ENCODE measurements at regions not wholly inside any gene's neighbourhood (a gene's known extent, or its start where the extent isn't known, plus 50 kb on each side); places are given as distances from the start of the nearest gene placed in this dataset.

DNA sequence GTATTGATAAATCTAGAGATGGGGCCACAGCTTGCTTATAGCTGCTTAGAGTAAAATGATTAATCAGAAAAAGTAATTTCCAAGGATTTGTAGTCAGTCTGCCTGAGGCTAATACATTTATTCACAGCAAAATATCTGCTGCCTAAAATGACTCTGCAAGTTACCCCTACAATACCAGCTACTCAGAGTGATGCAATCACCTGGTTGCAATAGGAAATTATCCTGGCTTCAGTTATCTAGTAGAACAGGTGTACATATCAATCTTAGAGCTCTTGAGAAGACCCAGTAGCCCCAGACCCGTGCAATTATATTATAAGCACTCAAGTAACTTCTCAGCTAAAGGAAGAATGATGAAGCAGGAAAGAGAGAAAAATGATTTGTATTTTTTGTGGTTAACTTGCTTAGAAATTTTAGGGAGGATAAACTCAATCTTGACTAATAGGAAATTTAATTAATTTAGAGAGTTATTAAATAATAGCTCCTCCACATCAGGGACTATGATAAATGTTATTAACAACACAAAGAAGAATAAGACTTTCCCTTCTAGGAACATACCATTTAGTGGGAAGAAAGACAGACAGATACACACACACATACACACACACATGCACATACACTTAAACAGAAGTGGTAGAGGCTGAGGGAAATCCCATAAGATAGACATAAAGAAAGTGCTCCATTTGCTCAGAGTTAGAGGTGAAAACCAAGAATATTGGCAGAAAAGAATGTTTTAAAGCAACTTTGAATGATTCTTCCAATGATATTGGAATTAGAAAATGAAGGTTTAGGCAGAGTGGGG, 140.4 kb upstream of the PRSS1 start:
- Histone ChIP-seq H3K9me3 (no peaks in the 10 kb centered on the region), H3K4me1 (no peaks in the 10 kb centered on the region), H3K36me3 (no peaks in the 10 kb centered on the region), H3K27me3 (no peaks in the 10 kb centered on the region), H3K27ac (no peak overlapping the region), H3K9ac (ENCODE audit: low read depth in 2 of 2, low read length in 2 of 2) (no peak overlapping the region), H3K4me3 (no peak overlapping the region)
- no peak for DNase-seq
- intact Hi-C loops (cut with DNase I), result loop anchor here (10.0 kb wide), 2 partner anchors 176 to 616 kb away; partner anchors contain the start of gene TAS2R40
- no peak for TF ChIP-seq CTCF (IDR thresholded peaks at IDR 0.05)

- Histone ChIP-seq H3K4me1 (no peaks in the 10 kb centered on the region), H3K9me3 (no peaks in the 10 kb centered on the region), H3K36me3 (no peaks in the 10 kb centered on the region), H3K27ac (no peak overlapping the region), H3K27me3 (no peaks in the 10 kb centered on the region), H3K9ac (ENCODE audit: low read depth in 2 of 2, low read length in 2 of 2) (no peak overlapping the region), H3K4me3 (no peak overlapping the region)
- TF ChIP-seq CTCF (IDR thresholded peaks at IDR 0.05), result no peak
- intact Hi-C loops (cut with DNase I), result loop anchor here (10.0 kb wide), 2 partner anchors 177 to 617 kb away; partner anchors contain the start of gene TAS2R40
- no peak for DNase-seq
Observed at GRCh38 chr7:142607351-142607750, 141.9 kb upstream of the PRSS1 start.

DNA sequence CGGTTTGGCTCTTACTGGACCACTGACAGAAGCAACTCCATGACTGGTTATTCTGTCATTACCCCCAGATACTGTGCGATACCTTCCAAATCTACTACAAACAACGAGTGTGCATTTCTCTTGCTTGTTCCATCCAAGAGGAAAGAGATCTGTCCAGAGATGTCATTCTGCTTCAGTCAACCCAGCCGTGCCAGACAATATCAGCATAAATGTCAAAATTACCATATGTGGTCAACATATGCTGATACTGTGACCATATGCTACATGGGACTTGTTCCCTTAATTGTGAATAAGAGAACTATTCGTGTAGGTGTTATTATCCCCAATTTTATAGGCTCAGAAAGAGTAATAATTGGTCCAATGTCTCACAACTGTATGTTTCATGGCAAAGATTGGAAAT, 143.2 kb upstream of the PRSS1 start:
- TF ChIP-seq CTCF (IDR thresholded peaks at IDR 0.05), result no peak
- Histone ChIP-seq H3K4me3 (no peak overlapping the region), H3K27me3 (no peaks in the 10 kb centered on the region), H3K9ac (ENCODE audit: low read depth in 2 of 2, low read length in 2 of 2) (no peak overlapping the region), H3K4me1 (no peaks in the 10 kb centered on the region), H3K27ac (no peak overlapping the region), H3K9me3 (no peaks in the 10 kb centered on the region), H3K36me3 (no peaks in the 10 kb centered on the region)
- no peak for DNase-seq
- intact Hi-C loops (cut with DNase I), result loop anchor here (10.0 kb wide), 2 partner anchors 179 to 619 kb away; partner anchors contain the start of gene TAS2R40

GRCh38 chr7:142604671-142605070, 144.6 kb upstream of the PRSS1 start:
- Histone ChIP-seq H3K27ac (no peak overlapping the region), H3K36me3 (no peaks in the 10 kb centered on the region), H3K9ac (ENCODE audit: low read depth in 2 of 2, low read length in 2 of 2) (no peak overlapping the region), H3K4me1 (no peaks in the 10 kb centered on the region), H3K9me3 (no peaks in the 10 kb centered on the region), H3K4me3 (no peak overlapping the region), H3K27me3 (no peaks in the 10 kb centered on the region)
- intact Hi-C loops (cut with DNase I), result loop anchor here (10.0 kb wide), 2 partner anchors 180 to 620 kb away; partner anchors contain the start of gene TAS2R40
- TF ChIP-seq CTCF (IDR thresholded peaks at IDR 0.05), result no peak
- no peak for DNase-seq

DNA sequence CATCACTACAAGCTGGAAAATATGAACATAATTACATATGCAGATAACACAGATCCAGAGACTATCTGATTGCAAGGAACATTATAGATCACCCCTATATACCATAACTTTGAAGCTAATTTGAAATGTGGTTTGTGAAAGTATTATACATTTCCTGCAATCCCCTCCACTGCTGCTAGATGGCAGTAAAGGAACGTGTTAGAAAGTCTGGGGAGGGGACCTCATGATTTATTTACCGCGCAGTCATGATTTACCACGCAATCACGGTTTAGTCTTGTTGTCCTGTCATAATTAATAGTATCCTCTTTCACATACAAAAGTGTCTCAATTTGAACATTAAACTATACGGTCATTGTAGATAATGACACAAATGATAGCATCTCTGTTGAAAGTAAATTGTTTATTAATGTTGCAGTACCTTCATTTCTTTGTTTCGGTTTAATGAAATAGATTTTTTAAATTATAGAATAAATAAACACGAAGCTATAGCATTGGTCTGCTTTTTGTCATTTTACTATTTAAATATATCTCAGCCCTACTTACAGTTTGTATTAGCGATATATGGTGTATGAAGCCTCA, 145.3 kb upstream of the PRSS1 start:
- Histone ChIP-seq H3K36me3 (no peaks in the 10 kb centered on the region), H3K27me3 (no peaks in the 10 kb centered on the region), H3K9me3 (no peaks in the 10 kb centered on the region), H3K27ac (no peak overlapping the region), H3K4me3 (no peak overlapping the region), H3K9ac (ENCODE audit: low read depth in 2 of 2, low read length in 2 of 2) (no peak overlapping the region), H3K4me1 (no peaks in the 10 kb centered on the region)
- TF ChIP-seq CTCF (IDR thresholded peaks at IDR 0.05), result peak; percentile 71
- intact Hi-C loops (cut with DNase I), result loop anchor here (10.0 kb wide), 2 partner anchors 181 to 621 kb away; partner anchors contain the start of gene TAS2R40
- DNase-seq, result peak; percentile 57
